Activated naive CD4-positive, alpha-beta T cell treated with anti-CD3 and anti-CD28 coated beads, Interleukin-2, amount 50 U/mL, for 16 hours (primary cell): ENCODE measurements at regions not wholly inside any gene's neighbourhood (a gene's known extent, or its start where the extent isn't known, plus 50 kb on each side); places are given as distances from the start of the nearest gene placed in this dataset.
"Not testable (repeated sequence)": the region's sequence is repeated elsewhere in the genome, so short reads cannot be mapped to it uniquely, and the experiment has no call there.

ENCODE experiments used
- DNase-seq: peaks from one replicate; pipeline ENCODE4 v3.0.0-alpha.2; 2020

GRCh38 chr18:997499-997898 lies 92.8 kb downstream of the ADCYAP1 start:
- DNase-seq: no peak

DNA sequence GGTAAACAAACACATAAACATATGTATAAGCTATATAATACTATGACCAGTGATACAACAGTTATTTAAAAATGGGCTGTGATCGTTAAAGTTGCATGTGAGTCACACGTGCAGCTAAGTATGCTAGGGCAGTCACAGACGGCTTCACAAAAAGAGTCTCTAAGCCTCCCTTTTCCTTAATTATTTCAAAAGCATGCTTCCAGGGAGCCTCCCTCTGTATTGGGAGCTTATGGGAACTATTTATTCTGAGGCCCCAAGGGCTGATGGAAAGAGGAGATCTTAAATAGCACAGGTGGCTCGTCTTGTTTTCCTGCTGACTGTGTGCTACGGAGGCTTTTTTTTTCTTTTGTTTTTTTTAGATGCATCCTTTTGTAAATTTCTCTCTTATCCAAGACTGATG lies 94.3 kb downstream of the ADCYAP1 start:
- no peak for DNase-seq

- DNase-seq: no peak
Observed at GRCh38 chr18:1002653-1003178, 98.0 kb downstream of the ADCYAP1 start.

GRCh38 chr18:1003499-1003898 lies 98.8 kb downstream of the ADCYAP1 start:
- no peak for DNase-seq

DNA sequence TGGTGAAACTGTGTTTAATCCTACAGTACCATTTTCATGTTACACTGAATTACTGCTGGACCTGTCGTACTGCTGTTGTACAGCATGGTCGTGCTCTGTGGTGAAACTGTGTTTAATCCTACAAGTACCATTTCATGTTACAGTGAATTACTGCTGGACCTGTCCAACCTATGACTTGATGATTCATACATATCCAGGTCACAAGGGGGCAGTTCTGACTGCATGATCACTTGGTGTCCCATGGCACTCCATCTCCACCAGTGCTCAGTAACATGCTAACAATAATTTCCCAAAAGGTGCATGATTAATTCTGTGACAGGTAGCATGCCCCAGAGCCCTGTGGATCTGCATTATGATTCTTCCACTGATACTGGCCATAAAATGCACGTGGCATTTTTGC lies 101.6 kb downstream of the ADCYAP1 start:
- no peak for DNase-seq

- no peak for DNase-seq
Observed at GRCh38 chr18:1006965-1007364, 102.3 kb downstream of the ADCYAP1 start.

- DNase-seq: no peak
Observed at GRCh38 chr18:1011349-1011748, 106.7 kb downstream of the ADCYAP1 start.

GRCh38 chr18:1012775-1013174 lies 108.1 kb downstream of the ADCYAP1 start:
- no peak for DNase-seq

- no peak for DNase-seq
Observed at GRCh38 chr18:1013951-1014350, 109.3 kb downstream of the ADCYAP1 start.

DNA sequence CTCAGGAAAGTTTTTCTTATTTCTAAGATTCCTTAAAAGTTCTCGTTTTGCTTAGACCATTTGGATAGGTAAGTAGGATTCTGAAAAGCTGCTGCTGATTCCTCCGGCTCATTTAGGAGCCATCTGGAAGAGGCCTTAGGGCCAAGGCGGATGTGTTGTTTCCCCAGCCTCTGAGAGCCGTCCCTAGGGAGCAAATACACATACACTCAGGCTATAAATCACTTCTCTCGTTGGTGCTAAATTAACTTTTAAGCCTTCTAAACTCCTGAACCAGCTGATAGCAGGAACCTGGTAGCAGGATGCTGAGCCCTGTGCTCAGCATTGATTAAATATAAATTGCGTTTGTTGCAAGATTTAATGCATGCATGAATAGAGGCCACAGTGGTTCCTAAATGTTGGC lies 109.8 kb downstream of the ADCYAP1 start:
- no peak for DNase-seq

- no peak for DNase-seq
Observed at GRCh38 chr18:1014951-1015624, 110.4 kb downstream of the ADCYAP1 start.

DNA sequence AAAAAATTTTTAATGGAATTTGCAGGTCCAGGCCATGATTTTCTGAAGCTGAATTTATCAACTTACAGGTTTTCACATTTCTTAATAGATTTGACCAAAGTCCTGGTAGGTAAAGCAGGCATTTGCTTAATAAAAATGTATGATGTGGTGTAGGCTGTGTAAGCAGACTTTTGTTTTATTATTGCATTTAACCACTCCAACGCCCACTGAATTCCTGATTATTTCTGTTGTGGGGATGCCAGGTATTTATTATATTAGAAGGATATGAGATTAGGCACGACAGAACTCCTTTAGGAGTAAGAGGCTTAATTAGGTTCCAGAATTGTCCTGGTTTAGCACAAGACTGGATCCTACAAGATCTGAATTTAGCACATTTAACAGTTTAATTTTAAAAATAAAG lies 111.1 kb downstream of the ADCYAP1 start:
- no peak for DNase-seq

- DNase-seq: no peak
Observed at GRCh38 chr18:1017227-1018058, 112.8 kb downstream of the ADCYAP1 start.

GRCh38 chr18:1018181-1018681 lies 113.6 kb downstream of the ADCYAP1 start:
- DNase-seq: no peak

DNA sequence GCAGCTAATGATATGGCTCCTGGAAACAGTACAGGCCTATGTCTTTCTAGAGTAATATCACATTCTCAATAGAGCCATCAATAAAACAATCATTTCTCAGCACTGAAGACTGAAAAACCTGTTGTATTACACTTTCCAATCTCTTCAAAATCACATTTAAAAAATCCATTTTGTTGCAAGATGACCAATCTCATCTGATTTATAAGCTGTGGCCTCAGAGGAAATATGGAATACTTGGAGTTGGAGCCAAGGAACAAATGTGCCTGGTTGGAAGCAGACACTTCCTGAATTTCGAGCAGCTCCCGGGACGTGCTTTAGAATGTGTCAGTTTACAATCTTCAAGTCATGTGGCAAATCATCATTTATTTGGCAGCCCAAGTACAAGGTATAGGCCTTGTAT lies 114.5 kb downstream of the ADCYAP1 start:
- DNase-seq: no peak

- no peak for DNase-seq
Observed at GRCh38 chr18:1020731-1021344, 116.2 kb downstream of the ADCYAP1 start.

DNA sequence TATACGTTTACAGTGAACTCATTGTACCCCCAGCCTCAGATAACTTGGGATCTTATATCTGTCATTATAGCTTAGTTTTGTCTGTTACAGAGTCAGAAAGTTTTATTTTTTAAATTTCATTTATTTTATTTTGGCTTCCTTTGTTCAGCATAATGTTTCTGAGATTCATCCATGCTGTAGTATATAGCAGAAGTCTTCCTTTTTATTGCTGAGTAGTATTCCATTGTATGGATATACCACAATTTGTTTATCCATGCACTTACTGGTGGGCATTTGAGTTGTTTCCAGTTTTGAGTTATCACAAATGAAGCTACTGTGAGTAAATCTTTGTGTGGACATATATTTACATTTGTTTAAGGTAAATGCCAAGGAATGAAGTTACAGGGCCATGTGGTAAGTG lies 122.3 kb downstream of the ADCYAP1 start:
- DNase-seq: no peak

- DNase-seq: not testable (repeated sequence)
Observed at GRCh38 chr18:1033092-1033491, 128.4 kb downstream of the ADCYAP1 start.

GRCh38 chr18:1034971-1035370 lies 130.3 kb downstream of the ADCYAP1 start:
- no peak for DNase-seq

DNA sequence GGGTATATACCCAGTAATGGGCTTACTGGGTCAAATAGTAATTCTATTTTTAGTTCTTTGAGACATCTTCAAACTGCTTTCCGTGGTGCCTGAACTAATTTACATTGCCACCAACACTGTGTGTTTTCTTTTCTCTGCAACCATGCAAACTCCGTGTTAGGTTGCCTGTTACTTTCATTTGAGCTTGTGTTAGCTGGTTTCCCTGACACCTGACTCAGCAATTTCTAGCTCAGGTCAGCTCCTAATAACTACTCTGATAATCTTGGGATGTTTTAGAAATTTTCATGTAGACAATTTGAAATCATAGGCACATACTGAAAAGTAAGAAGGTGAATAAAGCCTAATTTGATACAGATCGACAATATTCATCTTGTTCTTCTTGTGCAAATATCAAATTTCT lies 132.3 kb downstream of the ADCYAP1 start:
- no peak for DNase-seq

- DNase-seq: no peak
Observed at GRCh38 chr18:1037776-1038175, 133.1 kb downstream of the ADCYAP1 start.

DNA sequence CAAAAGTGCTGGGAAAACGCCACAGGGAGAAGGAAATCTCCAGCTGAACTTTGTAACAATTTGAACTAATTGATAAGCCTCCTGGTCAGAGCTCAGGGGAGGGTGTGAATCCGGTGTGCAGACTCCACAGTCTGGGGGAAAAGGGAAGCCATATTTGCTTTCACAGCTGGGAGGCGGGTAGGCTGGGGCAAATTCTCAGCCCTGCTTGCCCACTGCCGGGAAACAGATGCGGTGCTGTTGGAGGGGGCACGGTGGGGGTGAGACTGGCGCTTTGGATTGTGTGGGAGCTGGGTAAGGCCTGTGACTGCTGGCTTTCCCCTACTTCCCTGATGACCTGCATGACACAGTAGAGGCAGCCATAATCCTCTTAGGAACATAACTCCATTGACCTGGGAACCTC lies 134.8 kb downstream of the ADCYAP1 start:
- DNase-seq: no peak

GRCh38 chr18:1043039-1043438 lies 138.4 kb downstream of the ADCYAP1 start:
- not testable (repeated sequence) for DNase-seq

GRCh38 chr18:1045658-1046057 lies 141.0 kb downstream of the ADCYAP1 start:
- no peak for DNase-seq
